Endothelial cell of umbilical vein (primary cell): ENCODE measurements at regions not wholly inside any gene's neighbourhood (a gene's known extent, or its start where the extent isn't known, plus 50 kb on each side); places are given as distances from the start of the nearest gene placed in this dataset.

ENCODE experiments used
- BruUV-seq: library from RNA; stranded (reverse); fragments of 400-500 nt; replicated peaks from 2 replicates; lab custom pipeline; 2021; lab: Mats Ljungman, UMichigan
- CTCF ChIA-PET: fragments of 300-600, 350-600 bp; sonication (Branson Sonifier 250); formaldehyde crosslinking; loops from one replicate; lab custom pipeline; 2021; ENCODE audit warnings: antibody characterized with exemption, inconsistent platforms; lab: Charles Lee
- POLR2A ChIA-PET: fragments of 300-600, 350-600 bp; sonication (Branson Sonifier 250); formaldehyde crosslinking; loops from one replicate; lab custom pipeline; 2021; ENCODE audit warnings: antibody characterized with exemption, inconsistent platforms; lab: Charles Lee
- DNase-seq: peaks from one replicate; pipeline ENCODE4 v3.0.0-alpha.2; 2011; ENCODE audit warnings: low read depth, low spot score
- FAIRE-seq: peaks from 2 replicates; lab custom pipeline; 2011; peaks lifted over from hg19 to GRCh38; lab: Jason Lieb, UNC
- H2AFZ ChIP-seq: 2 replicates; pipeline ENCODE4 v1.6.0; 2012; ENCODE audit warnings: low read depth, low read length, control low read depth, inconsistent platforms
- H3K27ac ChIP-seq: 2 replicates; pipeline ENCODE4 v1.5.1; 2011; ENCODE audit warnings: low read depth, mild to moderate bottlenecking, control low read depth, low read length, moderate library complexity; ENCODE audit not compliant: insufficient read depth
- H3K27me3 ChIP-seq, 2 experiments: 2 replicates each; pipeline versions ENCODE4 v1.6.0 to v1.6.1; 2011; ENCODE audit warnings: low read length in 2 of 2, mixed read lengths in 1 of 2; ENCODE audit not compliant: control insufficient read depth in 2 of 2, insufficient read depth in 2 of 2
- H3K36me3 ChIP-seq, 2 experiments: 2 replicates in 1 of 2; 3 replicates in 1 of 2; pipeline ENCODE4 v1.5.1; 2011; ENCODE audit warnings: low read length in 2 of 2, mild to moderate bottlenecking in 1 of 2, moderate library complexity in 1 of 2; ENCODE audit not compliant: control insufficient read depth in 2 of 2, insufficient read depth in 2 of 2; ENCODE audit errors: extremely low read depth in 1 of 2
- H3K4me1 ChIP-seq: 3 replicates; pipeline ENCODE4 v1.5.1; 2011; ENCODE audit warnings: mild to moderate bottlenecking, low read length; ENCODE audit not compliant: control insufficient read depth, insufficient read depth; ENCODE audit errors: extremely low read depth
- H3K4me2 ChIP-seq: 2 replicates; pipeline ENCODE4 v1.6.1; 2011; ENCODE audit warnings: low read length, control low read depth, mixed read lengths; ENCODE audit not compliant: insufficient read depth
- H3K4me3 ChIP-seq, 3 experiments: fragments of 200-600 bp in 1 of 3; sonication (generic), shearing (Covaris generic) in 1 of 3; replicated peaks in 1 of 3; 2 replicates each; pipeline ENCODE4 v1.5.1; 2011 to 2016; ENCODE audit warnings: control low read depth in 3 of 3, low read length in 3 of 3, mild to moderate bottlenecking in 2 of 3, inconsistent platforms in 1 of 3, low read depth in 1 of 3, moderate library complexity in 1 of 3; ENCODE audit not compliant: insufficient read depth in 1 of 3
- H3K79me2 ChIP-seq: 2 replicates; pipeline ENCODE4 v1.6.0; 2012; ENCODE audit warnings: low read length, inconsistent platforms; ENCODE audit not compliant: control insufficient read depth, insufficient read depth
- H3K9ac ChIP-seq: replicated peaks from 2 replicates; pipeline ENCODE3; 2011; ENCODE audit warnings: low read length, control low read depth; ENCODE audit not compliant: insufficient read depth; ENCODE audit errors: extremely low read depth
- H3K9me1 ChIP-seq: replicated peaks from 3 replicates; pipeline ENCODE4 v1.6.0; 2011; ENCODE audit warnings: mild to moderate bottlenecking, low read length; ENCODE audit not compliant: control insufficient read depth, insufficient read depth; ENCODE audit errors: extremely low read depth
- H3K9me3 ChIP-seq: replicated peaks from 2 replicates; pipeline ENCODE4 v1.5.1; 2012; ENCODE audit warnings: low read length, inconsistent platforms; ENCODE audit not compliant: control insufficient read depth, insufficient read depth
- H4K20me1 ChIP-seq: replicated peaks from 2 replicates; pipeline ENCODE3; 2011; ENCODE audit warnings: mild to moderate bottlenecking, low read length; ENCODE audit not compliant: control insufficient read depth, insufficient read depth; ENCODE audit errors: extremely low read depth
- EZH2 ChIP-seq: IDR thresholded peaks from 2 replicates; pipeline ENCODE4 v1.6.1; 2012; ENCODE audit warnings: borderline replicate concordance, low read depth, mild to moderate bottlenecking, moderate library complexity, low read length, inconsistent platforms; ENCODE audit not compliant: severe bottlenecking
- FOS ChIP-seq: IDR thresholded peaks from 2 replicates; pipeline ENCODE4 v1.6.1; 2011; ENCODE audit warnings: mild to moderate bottlenecking, low read length, moderate library complexity, borderline replicate concordance; ENCODE audit not compliant: insufficient read depth
- GATA2 ChIP-seq: IDR thresholded peaks from 2 replicates; pipeline ENCODE4 v1.7.0; 2011; ENCODE audit warnings: low read depth, mild to moderate bottlenecking, moderate library complexity, mixed read lengths, low read length; ENCODE audit not compliant: insufficient read length, insufficient read depth
- JUN ChIP-seq: IDR thresholded peaks from 2 replicates; pipeline ENCODE4 v1.6.1; 2011; ENCODE audit warnings: borderline replicate concordance, low read depth; ENCODE audit not compliant: insufficient read length, insufficient read depth
- MAX ChIP-seq: IDR thresholded peaks from 2 replicates; pipeline ENCODE4 v1.6.1; 2011; ENCODE audit not compliant: insufficient read depth, insufficient read length
- MYC ChIP-seq: IDR thresholded peaks from one replicate; pipeline ENCODE4 v1.6.1; 2011; ENCODE audit warnings: mild to moderate bottlenecking, low read depth, low read length
- POLR2A ChIP-seq: IDR thresholded peaks from 2 replicates; pipeline ENCODE4 v1.6.1; 2012; ENCODE audit warnings: low read depth, mild to moderate bottlenecking, control low read depth, low read length
- POLR2AphosphoS5 ChIP-seq: IDR thresholded peaks from 2 replicates; pipeline ENCODE4 v1.6.1; 2012; ENCODE audit warnings: low read depth, mild to moderate bottlenecking, control low read depth, low read length, moderate library complexity; ENCODE audit not compliant: insufficient read depth
- dilution Hi-C: fragments of 300-500 bp; cut with MboI; formaldehyde crosslinking; loops from one replicate; pipeline ENCODE4 v1.15.0; 2019; ENCODE audit warnings: low sequenced_read_pairs; ENCODE audit not compliant: extremely low pct_ligation_motif_present
- intact Hi-C: fragments of 100-400 bp; cut with micrococcal nuclease; formaldehyde crosslinking; loops from one replicate; pipeline ENCODE4 v1.10.0; 2022
- TF ChIP-seq, protein P1 (sequence below), 2 donors: IDR thresholded peaks; 1 replicate in 1 of 2; 2 replicates in 1 of 2; pipeline ENCODE4 v1.5.1; 2011; ENCODE audit warnings: low read length in 2 of 2, mild to moderate bottlenecking in 2 of 2, moderate library complexity in 2 of 2, control low read depth in 1 of 2, inconsistent platforms in 1 of 2, low read depth in 1 of 2; ENCODE audit not compliant: insufficient read depth in 1 of 2; ENCODE audit errors: extremely low read depth in 1 of 2

- Histone ChIP-seq H3K4me1 (peaks cover 5% of the 10 kb centered on the region), H3K9me3 (no peaks in the 10 kb centered on the region), H3K27me3 (no peaks in the 10 kb centered on the region), H4K20me1 (no peaks in the 10 kb centered on the region), H3K9ac (no peak overlapping the region), H3K27ac (no peak overlapping the region), H3K36me3 (no peaks in the 10 kb centered on the region), H3K79me2 (no peaks in the 10 kb centered on the region), H3K4me3 (no peak overlapping the region), H3K9me1 (no peaks in the 10 kb centered on the region), H3K4me2 (no peak overlapping the region), H2AFZ (no peak overlapping the region)
- dilution Hi-C loops (no loop called here), intact Hi-C loops (no loop called here)
- TF ChIP-seq FOS (no peak), MAX (no peak), JUN (no peak), POLR2A (no peak), MYC (no peak), GATA2 (no peak), POLR2AphosphoS5 (no peak), EZH2 (no peak)
- TF ChIP-seq, protein P1, sequence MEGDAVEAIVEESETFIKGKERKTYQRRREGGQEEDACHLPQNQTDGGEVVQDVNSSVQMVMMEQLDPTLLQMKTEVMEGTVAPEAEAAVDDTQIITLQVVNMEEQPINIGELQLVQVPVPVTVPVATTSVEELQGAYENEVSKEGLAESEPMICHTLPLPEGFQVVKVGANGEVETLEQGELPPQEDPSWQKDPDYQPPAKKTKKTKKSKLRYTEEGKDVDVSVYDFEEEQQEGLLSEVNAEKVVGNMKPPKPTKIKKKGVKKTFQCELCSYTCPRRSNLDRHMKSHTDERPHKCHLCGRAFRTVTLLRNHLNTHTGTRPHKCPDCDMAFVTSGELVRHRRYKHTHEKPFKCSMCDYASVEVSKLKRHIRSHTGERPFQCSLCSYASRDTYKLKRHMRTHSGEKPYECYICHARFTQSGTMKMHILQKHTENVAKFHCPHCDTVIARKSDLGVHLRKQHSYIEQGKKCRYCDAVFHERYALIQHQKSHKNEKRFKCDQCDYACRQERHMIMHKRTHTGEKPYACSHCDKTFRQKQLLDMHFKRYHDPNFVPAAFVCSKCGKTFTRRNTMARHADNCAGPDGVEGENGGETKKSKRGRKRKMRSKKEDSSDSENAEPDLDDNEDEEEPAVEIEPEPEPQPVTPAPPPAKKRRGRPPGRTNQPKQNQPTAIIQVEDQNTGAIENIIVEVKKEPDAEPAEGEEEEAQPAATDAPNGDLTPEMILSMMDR (IDR thresholded peaks at IDR 0.05; ENCODE audit: extremely low read depth in 1 of 2, insufficient read depth in 1 of 2, low read depth in 1 of 2, low read length in 2 of 2), result no peak
- POLR2A ChIA-PET, result no interaction called here
- CTCF ChIA-PET, result interaction anchor here (1.5 kb wide), 1 partner anchor 12 kb away, joined by 3 read pairs; no protein-coding TSS in a partner anchor
- BruUV-seq, result no TSS peak
- FAIRE-seq (no peak), DNase-seq (no peak)
Measured at GRCh38 chr17:5883775-5884665, 186.2 kb upstream of the WSCD1 start.
